ENCODE measurements at regions not wholly inside any gene's neighbourhood (a gene's known extent, or its start where the extent isn't known, plus 50 kb on each side); places are given as distances from the start of the nearest gene placed in this dataset.
"Not testable (repeated sequence)": the region's sequence is repeated elsewhere in the genome, so short reads cannot be mapped to it uniquely, and the experiment has no call there.

DNA sequence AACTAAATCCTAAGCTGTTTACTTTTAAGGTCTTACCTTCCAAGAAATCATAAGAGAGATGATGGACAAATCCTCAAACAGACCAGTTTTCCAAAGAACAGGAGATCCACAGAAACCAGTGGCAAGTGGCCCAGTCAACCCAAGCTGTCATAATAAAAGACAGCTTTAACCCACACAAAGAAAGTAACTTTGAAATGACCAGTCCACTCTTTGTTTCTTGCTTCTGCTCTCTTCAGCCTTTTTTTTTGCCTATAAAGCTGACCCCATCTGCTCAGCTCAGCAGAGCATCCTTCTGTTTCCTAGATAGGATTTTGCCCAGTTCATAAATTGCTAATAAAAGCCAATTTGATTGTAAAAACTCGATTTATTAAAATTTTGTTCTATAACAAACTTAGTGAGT, 299.4 kb downstream of the OXSM start:
- Histone ChIP-seq H3K4me1 (ENCODE audit: insufficient read depth, low read length) (no peaks in the 10 kb centered on the region), H3K27me3 (ENCODE audit: insufficient read depth, low read length, poor library complexity) (no peaks in the 10 kb centered on the region), H3K4me2 (ENCODE audit: insufficient read depth, low read length) (no peak overlapping the region), H3K79me2 (ENCODE audit: insufficient read depth, low read length) (no peaks in the 10 kb centered on the region), H3K27ac (ENCODE audit: low read length) (no peak overlapping the region), H2AFZ (ENCODE audit: low read depth, low read length) (no peak overlapping the region), H3K9ac (ENCODE audit: low read depth, low read length) (no peak overlapping the region), H3K36me3 (ENCODE audit: insufficient read depth, low read length) (no peaks in the 10 kb centered on the region), H3K4me3 (ENCODE audit: low read depth in 1 of 2, low read length in 2 of 2) (no peak overlapping the region), H3K9me3 (ENCODE audit: insufficient read depth, low read length, severe bottlenecking) (peaks cover 11% of the 10 kb centered on the region), H4K20me1 (ENCODE audit: insufficient read depth, low read length) (no peaks in the 10 kb centered on the region)
- no peak for DNase-seq
- ATAC-seq (ENCODE audit: insufficient read depth, low read depth) = no peak
- TF ChIP-seq, protein P1, sequence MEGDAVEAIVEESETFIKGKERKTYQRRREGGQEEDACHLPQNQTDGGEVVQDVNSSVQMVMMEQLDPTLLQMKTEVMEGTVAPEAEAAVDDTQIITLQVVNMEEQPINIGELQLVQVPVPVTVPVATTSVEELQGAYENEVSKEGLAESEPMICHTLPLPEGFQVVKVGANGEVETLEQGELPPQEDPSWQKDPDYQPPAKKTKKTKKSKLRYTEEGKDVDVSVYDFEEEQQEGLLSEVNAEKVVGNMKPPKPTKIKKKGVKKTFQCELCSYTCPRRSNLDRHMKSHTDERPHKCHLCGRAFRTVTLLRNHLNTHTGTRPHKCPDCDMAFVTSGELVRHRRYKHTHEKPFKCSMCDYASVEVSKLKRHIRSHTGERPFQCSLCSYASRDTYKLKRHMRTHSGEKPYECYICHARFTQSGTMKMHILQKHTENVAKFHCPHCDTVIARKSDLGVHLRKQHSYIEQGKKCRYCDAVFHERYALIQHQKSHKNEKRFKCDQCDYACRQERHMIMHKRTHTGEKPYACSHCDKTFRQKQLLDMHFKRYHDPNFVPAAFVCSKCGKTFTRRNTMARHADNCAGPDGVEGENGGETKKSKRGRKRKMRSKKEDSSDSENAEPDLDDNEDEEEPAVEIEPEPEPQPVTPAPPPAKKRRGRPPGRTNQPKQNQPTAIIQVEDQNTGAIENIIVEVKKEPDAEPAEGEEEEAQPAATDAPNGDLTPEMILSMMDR (IDR thresholded peaks at IDR 0.05; ENCODE audit: borderline replicate concordance, extremely low read depth, low read length, poor library complexity, severe bottlenecking) = no peak
- TF ChIP-seq EZH2 (IDR thresholded peaks at IDR 0.05; ENCODE audit: borderline replicate concordance, low read depth, low read length, severe bottlenecking) = no peak

DNA sequence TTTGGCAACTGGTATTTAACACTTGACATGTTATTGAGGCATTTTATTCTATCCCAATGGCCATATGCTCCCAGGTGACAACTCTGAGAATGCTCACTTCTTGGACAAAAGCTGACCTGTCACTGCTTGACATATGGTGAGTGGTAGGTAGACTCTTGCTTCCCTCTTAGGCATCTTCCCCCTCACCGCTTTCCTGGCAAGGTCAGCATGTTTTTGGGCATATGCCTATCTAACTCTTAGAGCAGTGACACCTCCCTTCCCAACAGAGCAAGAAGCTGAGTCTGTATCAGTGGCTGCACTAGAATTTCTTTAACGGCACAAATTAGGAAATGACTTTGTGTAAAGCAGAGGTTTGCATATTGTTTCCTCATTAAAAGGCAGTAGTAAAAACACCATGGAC, 300.7 kb downstream of the OXSM start:
- Histone ChIP-seq H3K36me3 (ENCODE audit: insufficient read depth, low read length) (no peaks in the 10 kb centered on the region), H3K9ac (ENCODE audit: low read depth, low read length) (no peak overlapping the region), H3K9me3 (ENCODE audit: insufficient read depth, low read length, severe bottlenecking) (peaks cover 11% of the 10 kb centered on the region), H2AFZ (ENCODE audit: low read depth, low read length) (no peak overlapping the region), H4K20me1 (ENCODE audit: insufficient read depth, low read length) (no peaks in the 10 kb centered on the region), H3K4me2 (ENCODE audit: insufficient read depth, low read length) (no peak overlapping the region), H3K27me3 (ENCODE audit: insufficient read depth, low read length, poor library complexity) (no peaks in the 10 kb centered on the region), H3K27ac (ENCODE audit: low read length) (no peak overlapping the region), H3K4me3 (ENCODE audit: low read depth in 1 of 2, low read length in 2 of 2) (no peak overlapping the region), H3K79me2 (ENCODE audit: insufficient read depth, low read length) (no peaks in the 10 kb centered on the region), H3K4me1 (ENCODE audit: insufficient read depth, low read length) (no peaks in the 10 kb centered on the region)
- ATAC-seq (ENCODE audit: insufficient read depth, low read depth) = no peak
- no peak for TF ChIP-seq EZH2 (IDR thresholded peaks at IDR 0.05; ENCODE audit: borderline replicate concordance, low read depth, low read length, severe bottlenecking)
- TF ChIP-seq, protein P1 (IDR thresholded peaks at IDR 0.05; ENCODE audit: borderline replicate concordance, extremely low read depth, low read length, poor library complexity, severe bottlenecking) = no peak
- DNase-seq = no peak

DNA sequence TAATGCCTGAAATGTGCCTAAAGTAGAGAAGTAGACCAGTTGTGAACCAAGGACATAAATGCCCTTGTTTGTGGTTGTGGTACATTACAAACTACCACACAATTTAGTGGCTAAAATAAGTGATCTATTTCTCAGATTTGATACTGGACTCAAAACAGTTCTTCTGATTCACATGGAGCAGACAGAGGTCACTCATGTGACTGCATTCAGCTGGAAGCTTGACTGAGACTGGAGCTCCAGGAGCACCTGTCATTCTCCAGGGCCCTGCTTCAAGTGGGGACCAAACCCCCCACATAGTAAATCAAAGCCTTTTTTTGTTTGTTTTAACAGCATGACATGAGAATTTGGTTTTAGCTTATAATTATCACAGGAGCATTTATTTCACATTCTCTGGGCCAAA, 301.2 kb downstream of the OXSM start:
- ATAC-seq (ENCODE audit: insufficient read depth, low read depth) (no peak), DNase-seq (no peak)
- H3K4me3 ChIP-seq (ENCODE audit: low read depth in 1 of 2, low read length in 2 of 2) = no peak overlapping the region
- peaks cover 11% of the 10 kb centered on the region for H3K9me3 ChIP-seq (ENCODE audit: insufficient read depth, low read length, severe bottlenecking)
- H3K4me1 ChIP-seq (ENCODE audit: insufficient read depth, low read length) = no peaks in the 10 kb centered on the region
- no peaks in the 10 kb centered on the region for H3K36me3 ChIP-seq (ENCODE audit: insufficient read depth, low read length)
- no peak overlapping the region for H3K27ac ChIP-seq (ENCODE audit: low read length)
- no peaks in the 10 kb centered on the region for H3K79me2 ChIP-seq (ENCODE audit: insufficient read depth, low read length)
- no peak overlapping the region for H3K4me2 ChIP-seq (ENCODE audit: insufficient read depth, low read length)
- H2AFZ ChIP-seq (ENCODE audit: low read depth, low read length) = no peak overlapping the region
- H4K20me1 ChIP-seq (ENCODE audit: insufficient read depth, low read length) = no peaks in the 10 kb centered on the region
- H3K27me3 ChIP-seq (ENCODE audit: insufficient read depth, low read length, poor library complexity) = no peaks in the 10 kb centered on the region
- no peak overlapping the region for H3K9ac ChIP-seq (ENCODE audit: low read depth, low read length)
- TF ChIP-seq, protein P1 (IDR thresholded peaks at IDR 0.05; ENCODE audit: borderline replicate concordance, extremely low read depth, low read length, poor library complexity, severe bottlenecking) = no peak
- TF ChIP-seq EZH2 (IDR thresholded peaks at IDR 0.05; ENCODE audit: borderline replicate concordance, low read depth, low read length, severe bottlenecking) = no peak

DNA sequence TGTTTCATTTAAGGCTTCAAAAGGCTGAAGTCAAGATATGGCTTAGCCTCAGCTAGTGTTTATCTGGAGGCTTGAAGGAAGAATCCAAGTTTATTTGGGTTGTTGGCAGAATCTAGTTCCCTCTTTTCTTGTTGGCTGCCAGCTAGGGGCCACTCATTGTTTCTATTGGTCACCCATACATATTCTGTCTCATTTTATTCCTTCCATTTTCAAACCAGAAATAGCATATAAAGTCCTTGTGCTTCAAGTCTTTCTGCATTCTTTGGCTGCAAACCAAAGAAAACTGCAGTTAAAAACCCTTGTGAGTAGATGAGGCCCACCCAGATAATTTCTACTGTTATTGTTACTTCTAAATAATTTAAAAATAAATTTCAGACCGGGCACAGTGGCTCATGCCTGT, 301.7 kb downstream of the OXSM start:
- Histone ChIP-seq H3K4me3 (ENCODE audit: low read depth in 1 of 2, low read length in 2 of 2) (no peak overlapping the region), H3K27me3 (ENCODE audit: insufficient read depth, low read length, poor library complexity) (no peaks in the 10 kb centered on the region), H4K20me1 (ENCODE audit: insufficient read depth, low read length) (no peaks in the 10 kb centered on the region), H3K4me2 (ENCODE audit: insufficient read depth, low read length) (no peak overlapping the region), H2AFZ (ENCODE audit: low read depth, low read length) (no peak overlapping the region), H3K9ac (ENCODE audit: low read depth, low read length) (no peak overlapping the region), H3K9me3 (ENCODE audit: insufficient read depth, low read length, severe bottlenecking) (peaks cover 11% of the 10 kb centered on the region), H3K4me1 (ENCODE audit: insufficient read depth, low read length) (no peaks in the 10 kb centered on the region), H3K79me2 (ENCODE audit: insufficient read depth, low read length) (no peaks in the 10 kb centered on the region), H3K27ac (ENCODE audit: low read length) (no peak overlapping the region), H3K36me3 (ENCODE audit: insufficient read depth, low read length) (no peaks in the 10 kb centered on the region)
- DNase-seq (no peak), ATAC-seq (ENCODE audit: insufficient read depth, low read depth) (no peak)
- TF ChIP-seq EZH2 (IDR thresholded peaks at IDR 0.05; ENCODE audit: borderline replicate concordance, low read depth, low read length, severe bottlenecking) = no peak
- TF ChIP-seq, protein P1 (IDR thresholded peaks at IDR 0.05; ENCODE audit: borderline replicate concordance, extremely low read depth, low read length, poor library complexity, severe bottlenecking) = no peak

DNA sequence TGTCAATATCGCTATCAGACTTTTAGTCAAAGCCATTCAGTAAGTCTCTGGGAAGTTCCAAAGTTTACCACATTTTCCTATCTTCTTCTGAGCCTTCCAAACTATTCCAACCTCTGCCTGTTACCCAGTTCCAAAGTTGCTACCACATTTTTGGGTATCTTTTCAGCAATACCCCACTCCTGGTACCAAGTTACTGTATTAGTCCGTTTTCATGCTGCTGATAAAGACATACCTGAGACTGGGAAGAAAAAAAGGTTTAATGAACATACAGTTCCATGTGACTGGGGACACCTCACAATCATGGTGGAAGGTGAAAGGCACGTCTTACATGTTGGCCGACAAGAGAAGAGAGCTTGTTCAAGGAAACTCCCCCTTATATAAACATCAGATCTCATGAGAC, 307.2 kb downstream of the OXSM start:
- H3K4me2 ChIP-seq (ENCODE audit: insufficient read depth, low read length); H2AFZ ChIP-seq (ENCODE audit: low read depth, low read length); H3K27ac ChIP-seq (ENCODE audit: low read length); H3K9me3 ChIP-seq (ENCODE audit: insufficient read depth, low read length, severe bottlenecking); H3K4me1 ChIP-seq (ENCODE audit: insufficient read depth, low read length); H3K4me3 ChIP-seq (ENCODE audit: low read depth in 1 of 2, low read length in 2 of 2); DNase-seq; H3K9ac ChIP-seq (ENCODE audit: low read depth, low read length); H4K20me1 ChIP-seq (ENCODE audit: insufficient read depth, low read length); ATAC-seq (ENCODE audit: insufficient read depth, low read depth); H3K27me3 ChIP-seq (ENCODE audit: insufficient read depth, low read length, poor library complexity); H3K36me3 ChIP-seq (ENCODE audit: insufficient read depth, low read length); H3K79me2 ChIP-seq (ENCODE audit: insufficient read depth, low read length): not testable (repeated sequence)

Data from DND-41 (cell line).